GM12872 (cell line): ENCODE measurements at regions not wholly inside any gene's neighbourhood (a gene's known extent, or its start where the extent isn't known, plus 50 kb on each side); places are given as distances from the start of the nearest gene placed in this dataset.

Source experiments
- TF ChIP-seq, protein P1 (sequence below): IDR thresholded peaks from 3 replicates; pipeline ENCODE4 v1.5.1; 2011; ENCODE audit warnings: low read depth, mild to moderate bottlenecking, low read length, moderate library complexity; ENCODE audit not compliant: insufficient read depth

DNA sequence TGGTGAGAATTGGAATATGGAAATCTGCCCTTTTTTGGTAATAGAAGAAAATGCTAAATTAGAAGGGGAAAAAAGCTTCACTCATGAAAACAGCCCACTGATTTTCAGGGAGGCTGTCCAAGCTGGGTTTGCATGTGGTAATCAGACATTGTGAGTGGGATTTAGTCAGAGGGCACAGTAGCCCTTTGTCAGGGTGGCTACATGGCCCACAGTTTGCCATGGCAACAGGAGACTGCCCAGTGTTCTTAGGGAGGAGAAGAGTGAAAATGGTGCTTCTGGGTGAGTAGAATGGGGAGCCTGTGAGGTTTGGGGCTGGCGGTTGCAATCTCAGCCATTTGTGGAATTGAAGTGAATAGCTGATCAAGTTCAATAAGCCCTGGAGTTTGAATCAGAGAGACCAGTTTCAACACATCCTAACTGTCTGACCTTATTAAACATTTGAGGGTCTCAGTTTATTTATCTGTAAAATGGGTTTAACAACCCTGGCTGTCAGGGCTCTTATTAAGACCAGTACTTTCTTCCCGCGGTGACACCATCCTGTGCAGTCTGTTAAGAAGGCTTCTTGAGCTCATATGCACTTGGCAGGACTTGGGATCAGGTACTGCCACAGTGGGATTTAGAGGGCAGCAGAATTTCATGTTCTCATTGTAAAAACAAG lies 107.6 kb upstream of the TNC start:
- TF ChIP-seq, protein P1, sequence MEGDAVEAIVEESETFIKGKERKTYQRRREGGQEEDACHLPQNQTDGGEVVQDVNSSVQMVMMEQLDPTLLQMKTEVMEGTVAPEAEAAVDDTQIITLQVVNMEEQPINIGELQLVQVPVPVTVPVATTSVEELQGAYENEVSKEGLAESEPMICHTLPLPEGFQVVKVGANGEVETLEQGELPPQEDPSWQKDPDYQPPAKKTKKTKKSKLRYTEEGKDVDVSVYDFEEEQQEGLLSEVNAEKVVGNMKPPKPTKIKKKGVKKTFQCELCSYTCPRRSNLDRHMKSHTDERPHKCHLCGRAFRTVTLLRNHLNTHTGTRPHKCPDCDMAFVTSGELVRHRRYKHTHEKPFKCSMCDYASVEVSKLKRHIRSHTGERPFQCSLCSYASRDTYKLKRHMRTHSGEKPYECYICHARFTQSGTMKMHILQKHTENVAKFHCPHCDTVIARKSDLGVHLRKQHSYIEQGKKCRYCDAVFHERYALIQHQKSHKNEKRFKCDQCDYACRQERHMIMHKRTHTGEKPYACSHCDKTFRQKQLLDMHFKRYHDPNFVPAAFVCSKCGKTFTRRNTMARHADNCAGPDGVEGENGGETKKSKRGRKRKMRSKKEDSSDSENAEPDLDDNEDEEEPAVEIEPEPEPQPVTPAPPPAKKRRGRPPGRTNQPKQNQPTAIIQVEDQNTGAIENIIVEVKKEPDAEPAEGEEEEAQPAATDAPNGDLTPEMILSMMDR: no peak

DNA sequence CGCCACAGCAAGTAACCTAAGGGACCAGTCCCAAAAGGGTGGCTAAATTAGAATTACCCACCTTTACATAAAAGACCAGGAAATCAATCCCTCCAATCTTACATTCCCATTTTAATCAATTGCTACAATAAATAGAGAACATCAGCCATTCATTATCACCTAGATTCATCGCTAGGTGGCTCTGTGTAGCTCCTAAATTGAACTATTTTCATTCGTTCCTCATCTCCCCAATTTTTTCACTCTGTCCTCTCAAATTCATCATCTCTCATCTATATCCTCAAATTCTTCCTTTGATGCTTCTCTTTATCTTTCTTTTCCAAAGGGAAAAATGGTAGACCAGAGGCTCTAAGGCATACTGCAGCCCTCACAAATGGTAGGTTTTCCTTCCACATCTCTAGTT lies 108.2 kb upstream of the TNC start:
- TF ChIP-seq, protein P1: no peak

DNA sequence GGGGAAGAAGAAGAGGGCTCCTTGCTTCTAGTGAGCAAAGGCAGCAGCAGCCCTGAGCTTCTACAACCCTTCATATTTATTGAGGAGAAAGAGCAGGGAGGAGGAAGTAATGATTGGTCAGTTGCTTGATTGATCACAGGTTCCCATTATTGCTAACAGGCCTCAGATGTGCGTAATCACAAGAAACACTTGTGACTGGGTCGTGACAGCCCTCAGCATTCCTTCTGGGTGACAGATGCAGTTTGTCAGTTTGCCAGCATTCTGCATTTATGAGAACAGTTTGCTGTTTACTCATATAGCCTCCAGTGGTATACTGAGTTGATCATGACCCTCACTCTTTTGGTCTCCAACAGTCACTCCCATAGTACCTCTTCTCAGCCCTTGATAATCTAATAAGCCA lies 111.5 kb upstream of the TNC start:
- TF ChIP-seq, protein P1: no peak

DNA sequence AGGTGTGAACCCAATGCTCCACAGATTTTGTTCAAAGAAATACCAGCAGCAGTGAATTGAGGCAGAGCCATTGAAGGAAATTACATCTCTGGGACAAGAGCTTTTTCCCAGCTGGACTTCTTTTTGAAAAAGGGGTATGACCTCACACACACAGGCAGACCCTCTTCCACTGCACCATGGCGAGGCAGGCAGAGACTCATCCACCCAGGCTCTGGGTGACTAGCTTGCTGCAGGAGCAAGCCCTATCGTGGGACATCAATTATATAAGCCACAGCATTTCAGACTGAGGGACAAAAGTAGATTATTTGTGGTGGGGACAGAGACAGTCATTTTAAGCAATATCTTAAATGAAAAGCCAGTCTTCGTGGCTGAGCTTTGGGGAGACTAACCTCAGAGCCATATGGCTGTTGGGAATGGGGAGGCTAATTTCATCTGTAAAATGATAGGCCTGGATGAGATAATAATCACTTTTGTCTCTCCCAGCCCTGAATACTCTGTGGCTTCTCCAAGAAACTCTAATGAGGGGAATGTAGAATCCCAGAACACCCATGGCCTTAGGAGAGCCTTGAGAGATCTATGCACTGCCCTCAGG lies 113.1 kb upstream of the TNC start:
- TF ChIP-seq, protein P1: no peak

DNA sequence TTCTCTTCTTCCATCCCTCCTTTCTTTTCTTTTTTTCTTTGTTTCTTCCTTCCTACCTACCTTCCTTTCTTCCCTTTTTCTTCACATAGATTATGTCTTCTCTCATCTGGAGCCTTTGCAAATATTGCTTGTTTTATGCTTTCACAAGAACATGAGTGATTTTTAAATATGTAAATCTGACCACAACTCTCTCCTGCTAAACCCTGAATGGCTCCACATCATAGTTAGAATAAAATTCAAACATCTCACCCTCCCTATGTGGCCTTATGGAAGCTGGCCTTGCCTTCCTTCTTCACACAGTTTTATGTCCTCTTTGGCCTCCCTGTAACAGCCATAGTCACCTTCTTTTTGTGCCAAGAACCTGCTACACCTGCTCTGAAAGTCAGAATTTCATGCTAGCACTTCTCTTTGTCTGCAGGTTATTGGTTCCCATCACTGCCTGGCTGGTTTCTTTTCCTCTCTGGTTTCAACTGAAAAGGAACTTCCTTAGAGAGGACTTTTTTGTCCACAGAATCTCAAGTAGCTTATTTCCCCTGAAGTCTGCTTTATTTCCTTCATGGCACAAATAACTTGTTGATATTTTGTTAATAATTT lies 114.3 kb upstream of the TNC start:
- TF ChIP-seq, protein P1: no peak

DNA sequence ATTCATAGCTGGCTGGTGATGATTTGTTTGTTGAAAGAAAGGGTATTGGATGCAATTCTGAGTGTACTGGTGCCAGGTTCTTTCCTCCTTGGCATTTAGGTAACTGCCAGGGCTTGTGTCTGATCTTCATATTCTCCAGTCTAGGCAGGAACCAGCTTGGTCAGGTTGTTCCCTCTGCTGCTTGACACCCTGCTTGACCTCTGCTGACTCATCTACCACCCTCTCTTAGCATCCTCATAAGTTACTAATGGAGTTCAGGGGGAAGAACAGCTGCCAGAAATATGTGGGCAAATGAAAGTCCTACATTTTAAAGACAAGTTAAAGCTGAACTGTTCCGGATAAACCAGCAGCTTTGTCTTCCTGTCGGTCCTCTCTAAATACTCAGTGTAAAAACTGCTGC lies 116.1 kb upstream of the TNC start:
- TF ChIP-seq, protein P1: no peak

DNA sequence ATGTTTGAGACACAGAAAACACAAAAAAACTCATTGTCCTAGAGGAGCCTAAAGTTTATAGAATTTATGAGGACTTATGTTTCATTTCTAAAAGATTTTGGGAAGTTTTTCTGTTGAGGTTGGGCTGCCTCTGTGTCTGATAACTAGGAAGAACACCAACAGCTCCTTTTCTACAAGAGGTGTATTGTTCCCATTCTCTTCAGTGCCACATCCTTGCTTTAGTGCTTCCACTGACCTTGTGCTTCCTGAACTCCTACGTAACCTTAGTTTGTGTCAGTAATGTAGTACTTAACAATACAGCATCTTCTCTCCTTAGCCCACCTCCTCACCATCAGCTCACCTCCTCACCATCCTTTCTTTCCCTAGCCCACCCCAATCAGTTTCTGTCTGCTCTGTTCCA lies 117.3 kb upstream of the TNC start:
- TF ChIP-seq, protein P1: no peak
